WTC11 (cell line): ENCODE measurements at regions not wholly inside any gene's neighbourhood (a gene's known extent, or its start where the extent isn't known, plus 50 kb on each side); places are given as distances from the start of the nearest gene placed in this dataset.

Experiments used
- ATAC-seq: fragments of 200-7000 bp; cut with Tn5 transposase; 2 replicates; pipeline ENCODE4 v1.10.0; 2021; ENCODE audit warnings: mild to moderate bottlenecking, moderate library complexity
- CTCF ChIA-PET: fragments of 300-600 bp; sonication (Branson Sonifier 250); formaldehyde crosslinking; loops from one replicate; lab custom pipeline; 2021; ENCODE audit warnings: antibody characterized with exemption; lab: Charles Lee
- POLR2A ChIA-PET: fragments of 350-600 bp; sonication (Branson Sonifier 250); formaldehyde crosslinking; loops from one replicate; lab custom pipeline; 2021; ENCODE audit warnings: antibody characterized with exemption; lab: Charles Lee
- DNase-seq: peaks from one replicate; pipeline ENCODE4 v3.0.0; 2021; ENCODE audit warnings: low spot score
- H3K27ac Mint-ChIP-seq: 2 replicates; pipeline ENCODE4 v1.8.0; 2021; ENCODE audit warnings: mixed read lengths
- H3K27me3 Mint-ChIP-seq: 2 replicates; pipeline ENCODE4 v1.8.0; 2021; ENCODE audit warnings: low read depth, mild to moderate bottlenecking, moderate library complexity, mixed read lengths
- H3K36me3 Mint-ChIP-seq: 2 replicates; pipeline ENCODE4 v1.8.0; 2021; ENCODE audit warnings: mixed read lengths
- H3K4me1 Mint-ChIP-seq: 2 replicates; pipeline ENCODE4 v1.8.0; 2022; ENCODE audit warnings: mixed read lengths
- H3K4me3 Mint-ChIP-seq: 2 replicates; pipeline ENCODE4 v1.8.0; 2021; ENCODE audit warnings: mild to moderate bottlenecking, moderate library complexity, mixed read lengths
- H3K9me3 Mint-ChIP-seq: 2 replicates; pipeline ENCODE4 v1.8.0; 2021; ENCODE audit warnings: mixed read lengths
- ETV6 ChIP-seq: sonication (generic); formaldehyde crosslinking; IDR thresholded peaks from 2 replicates; pipeline ENCODE4 v1.8.1; 2022; ENCODE audit warnings: mild to moderate bottlenecking, missing genetic modification reagents
- FOXK1 ChIP-seq: sonication (generic); formaldehyde crosslinking; IDR thresholded peaks from 2 replicates; pipeline ENCODE4 v1.8.0; 2022; ENCODE audit warnings: mild to moderate bottlenecking, moderate library complexity, missing genetic modification reagents
- FOXP1 ChIP-seq: sonication (generic); formaldehyde crosslinking; IDR thresholded peaks from 2 replicates; pipeline ENCODE4 v1.8.0; 2022; ENCODE audit warnings: missing genetic modification reagents, mild to moderate bottlenecking, moderate library complexity, borderline replicate concordance
- JAZF1 ChIP-seq: fragments of 250-450 bp; sonication (Bioruptor Pico); IDR thresholded peaks from 2 replicates; pipeline ENCODE4 v1.9.0; 2021; ENCODE audit warnings: moderate library complexity, mild to moderate bottlenecking, inconsistent platforms
- JUN ChIP-seq: sonication (generic); formaldehyde crosslinking; IDR thresholded peaks from 2 replicates; pipeline ENCODE4 v1.8.0; 2023; ENCODE audit warnings: mild to moderate bottlenecking, missing genetic modification reagents
- TEAD1 ChIP-seq: sonication (generic); formaldehyde crosslinking; IDR thresholded peaks from 2 replicates; pipeline ENCODE4 v1.8.0; 2022; ENCODE audit warnings: mild to moderate bottlenecking, missing genetic modification reagents
- TP53 ChIP-seq: sonication (generic); formaldehyde crosslinking; IDR thresholded peaks from 2 replicates; pipeline ENCODE4 v1.8.1; 2023; ENCODE audit warnings: mild to moderate bottlenecking, missing genetic modification reagents
- USF2 ChIP-seq: sonication (generic); formaldehyde crosslinking; IDR thresholded peaks from 2 replicates; pipeline ENCODE4 v1.8.1; 2023; ENCODE audit warnings: mild to moderate bottlenecking, missing genetic modification reagents, moderate library complexity
- ZBTB21 ChIP-seq: sonication (generic); formaldehyde crosslinking; IDR thresholded peaks from 2 replicates; pipeline ENCODE4 v1.8.1; 2023; ENCODE audit warnings: mild to moderate bottlenecking, missing genetic modification reagents, borderline replicate concordance
- ZNF232 ChIP-seq: sonication (generic); formaldehyde crosslinking; IDR thresholded peaks from 2 replicates; pipeline ENCODE4 v1.8.0; 2022; ENCODE audit warnings: mild to moderate bottlenecking, missing genetic modification reagents
- ZNF317 ChIP-seq: sonication (generic); formaldehyde crosslinking; IDR thresholded peaks from 2 replicates; pipeline ENCODE4 v1.8.1; 2023; ENCODE audit warnings: low read depth, mild to moderate bottlenecking, moderate library complexity, missing genetic modification reagents, borderline replicate concordance
- ZNF416 ChIP-seq: fragments of 250-450 bp; sonication (Bioruptor Pico); IDR thresholded peaks from 2 replicates; pipeline ENCODE4 v1.9.0; 2021; ENCODE audit warnings: mild to moderate bottlenecking, inconsistent platforms
- ZNF532 ChIP-seq: fragments of 250-450 bp; sonication (Bioruptor Pico); IDR thresholded peaks from 2 replicates; pipeline ENCODE4 v1.9.0; 2021; ENCODE audit warnings: mild to moderate bottlenecking, borderline replicate concordance
- TF ChIP-seq, protein P1 (sequence below): fragments of 250-450 bp; sonication (Bioruptor Pico); IDR thresholded peaks from 2 replicates; pipeline ENCODE4 v2.1.2; 2022; ENCODE audit warnings: mild to moderate bottlenecking, moderate library complexity
- TF ChIP-seq, protein P2 (sequence below): sonication (generic); formaldehyde crosslinking; IDR thresholded peaks from 2 replicates; pipeline ENCODE4 v1.8.1; 2022; ENCODE audit warnings: low read depth, mild to moderate bottlenecking, moderate library complexity, missing genetic modification reagents, borderline replicate concordance
- TF ChIP-seq, protein P3 (sequence below): sonication (generic); formaldehyde crosslinking; IDR thresholded peaks from 2 replicates; pipeline ENCODE4 v1.8.0; 2022; ENCODE audit warnings: mild to moderate bottlenecking, missing genetic modification reagents
- TF ChIP-seq, protein P4 (sequence below): sonication (generic); formaldehyde crosslinking; IDR thresholded peaks from 2 replicates; pipeline ENCODE4 v1.8.0; 2023; ENCODE audit warnings: mild to moderate bottlenecking, missing genetic modification reagents

GRCh38 chr20:51312480-51312783, 230.1 kb downstream of the NFATC2 start (continued):
- TF ChIP-seq ZNF532 (CRISPR knock-in tag) (no peak), TP53 (CRISPR knock-in tag) (no peak), ZNF232 (CRISPR knock-in tag) (no peak)
- TF ChIP-seq, all 79 proteins: peak for 1

DNA sequence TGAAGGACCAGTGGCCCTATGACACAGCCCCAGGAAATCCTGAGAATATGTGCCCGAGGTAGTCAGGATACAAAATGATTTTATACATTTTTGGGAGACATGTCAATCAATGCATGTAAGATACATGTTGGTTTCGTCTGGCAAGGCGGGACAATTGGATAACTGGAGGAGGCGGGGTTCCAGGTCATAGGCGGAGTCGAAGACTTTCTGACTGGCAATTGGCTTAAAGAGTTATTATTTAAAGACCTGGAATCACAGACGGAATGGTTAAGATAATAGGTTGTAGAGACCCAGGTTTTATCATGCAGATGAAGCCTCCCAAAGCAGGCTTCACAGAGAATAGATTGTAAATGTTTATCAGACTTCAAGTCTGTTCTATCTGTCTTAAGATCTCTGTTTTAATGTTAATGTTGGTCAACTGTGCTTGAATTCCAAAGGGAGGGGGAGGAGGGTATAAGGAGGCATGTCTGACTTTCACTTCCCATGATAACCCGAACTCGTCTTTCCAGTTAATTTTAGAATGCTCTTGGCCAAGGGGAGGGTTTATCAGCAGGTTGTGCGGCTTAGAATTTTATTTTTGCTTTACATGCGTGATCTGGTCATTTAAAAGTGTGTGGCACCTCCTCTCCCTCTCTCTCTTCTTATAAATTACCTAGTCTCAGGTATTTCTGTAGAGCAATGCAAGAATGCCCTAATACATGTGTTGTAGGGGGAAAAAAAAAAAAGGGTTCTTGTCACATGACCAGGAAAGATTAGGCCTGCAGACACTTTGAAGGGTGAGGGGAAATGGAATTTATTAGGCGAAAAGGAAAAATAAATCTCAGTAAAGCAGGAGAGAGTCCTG, 230.7 kb downstream of the NFATC2 start:
- no peak for TF ChIP-seq FOXP1 (CRISPR knock-in tag)
- TF ChIP-seq ZBTB21 (CRISPR knock-in tag) = no peak
- TF ChIP-seq USF2 (CRISPR knock-in tag) = peak; percentile 60; the same call in 1 of the 2 replicates
- no peak for TF ChIP-seq JAZF1 (CRISPR knock-in tag)
- TF ChIP-seq, protein P1, sequence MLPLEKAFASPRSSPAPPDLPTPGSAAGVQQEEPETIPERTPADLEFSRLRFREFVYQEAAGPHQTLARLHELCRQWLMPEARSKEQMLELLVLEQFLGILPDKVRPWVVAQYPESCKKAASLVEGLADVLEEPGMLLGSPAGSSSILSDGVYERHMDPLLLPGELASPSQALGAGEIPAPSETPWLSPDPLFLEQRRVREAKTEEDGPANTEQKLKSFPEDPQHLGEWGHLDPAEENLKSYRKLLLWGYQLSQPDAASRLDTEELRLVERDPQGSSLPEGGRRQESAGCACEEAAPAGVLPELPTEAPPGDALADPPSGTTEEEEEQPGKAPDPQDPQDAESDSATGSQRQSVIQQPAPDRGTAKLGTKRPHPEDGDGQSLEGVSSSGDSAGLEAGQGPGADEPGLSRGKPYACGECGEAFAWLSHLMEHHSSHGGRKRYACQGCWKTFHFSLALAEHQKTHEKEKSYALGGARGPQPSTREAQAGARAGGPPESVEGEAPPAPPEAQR (CRISPR knock-in tag) = no peak
- TF ChIP-seq, protein P2, sequence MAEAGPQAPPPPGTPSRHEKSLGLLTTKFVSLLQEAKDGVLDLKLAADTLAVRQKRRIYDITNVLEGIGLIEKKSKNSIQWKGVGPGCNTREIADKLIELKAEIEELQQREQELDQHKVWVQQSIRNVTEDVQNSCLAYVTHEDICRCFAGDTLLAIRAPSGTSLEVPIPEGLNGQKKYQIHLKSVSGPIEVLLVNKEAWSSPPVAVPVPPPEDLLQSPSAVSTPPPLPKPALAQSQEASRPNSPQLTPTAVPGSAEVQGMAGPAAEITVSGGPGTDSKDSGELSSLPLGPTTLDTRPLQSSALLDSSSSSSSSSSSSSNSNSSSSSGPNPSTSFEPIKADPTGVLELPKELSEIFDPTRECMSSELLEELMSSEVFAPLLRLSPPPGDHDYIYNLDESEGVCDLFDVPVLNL = no peak
- peak; percentile 57; the same call in 1 of the 2 replicates for TF ChIP-seq TEAD1 (CRISPR knock-in tag)
- no peak for TF ChIP-seq ZNF416 (CRISPR knock-in tag)
- no peak for TF ChIP-seq ZNF532 (CRISPR knock-in tag)
- no peak for TF ChIP-seq ZNF317 (CRISPR knock-in tag)
- TF ChIP-seq, protein P3, sequence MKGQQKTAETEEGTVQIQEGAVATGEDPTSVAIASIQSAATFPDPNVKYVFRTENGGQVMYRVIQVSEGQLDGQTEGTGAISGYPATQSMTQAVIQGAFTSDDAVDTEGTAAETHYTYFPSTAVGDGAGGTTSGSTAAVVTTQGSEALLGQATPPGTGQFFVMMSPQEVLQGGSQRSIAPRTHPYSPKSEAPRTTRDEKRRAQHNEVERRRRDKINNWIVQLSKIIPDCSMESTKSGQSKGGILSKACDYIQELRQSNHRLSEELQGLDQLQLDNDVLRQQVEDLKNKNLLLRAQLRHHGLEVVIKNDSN = peak; percentile 63; the same call in 1 of the 2 replicates
- TF ChIP-seq, protein P4, sequence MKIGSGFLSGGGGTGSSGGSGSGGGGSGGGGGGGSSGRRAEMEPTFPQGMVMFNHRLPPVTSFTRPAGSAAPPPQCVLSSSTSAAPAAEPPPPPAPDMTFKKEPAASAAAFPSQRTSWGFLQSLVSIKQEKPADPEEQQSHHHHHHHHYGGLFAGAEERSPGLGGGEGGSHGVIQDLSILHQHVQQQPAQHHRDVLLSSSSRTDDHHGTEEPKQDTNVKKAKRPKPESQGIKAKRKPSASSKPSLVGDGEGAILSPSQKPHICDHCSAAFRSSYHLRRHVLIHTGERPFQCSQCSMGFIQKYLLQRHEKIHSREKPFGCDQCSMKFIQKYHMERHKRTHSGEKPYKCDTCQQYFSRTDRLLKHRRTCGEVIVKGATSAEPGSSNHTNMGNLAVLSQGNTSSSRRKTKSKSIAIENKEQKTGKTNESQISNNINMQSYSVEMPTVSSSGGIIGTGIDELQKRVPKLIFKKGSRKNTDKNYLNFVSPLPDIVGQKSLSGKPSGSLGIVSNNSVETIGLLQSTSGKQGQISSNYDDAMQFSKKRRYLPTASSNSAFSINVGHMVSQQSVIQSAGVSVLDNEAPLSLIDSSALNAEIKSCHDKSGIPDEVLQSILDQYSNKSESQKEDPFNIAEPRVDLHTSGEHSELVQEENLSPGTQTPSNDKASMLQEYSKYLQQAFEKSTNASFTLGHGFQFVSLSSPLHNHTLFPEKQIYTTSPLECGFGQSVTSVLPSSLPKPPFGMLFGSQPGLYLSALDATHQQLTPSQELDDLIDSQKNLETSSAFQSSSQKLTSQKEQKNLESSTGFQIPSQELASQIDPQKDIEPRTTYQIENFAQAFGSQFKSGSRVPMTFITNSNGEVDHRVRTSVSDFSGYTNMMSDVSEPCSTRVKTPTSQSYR = no peak
- TF ChIP-seq JUN (CRISPR knock-in tag) = no peak
- peak; percentile 49; the same call in 1 of the 2 replicates for TF ChIP-seq ETV6
- no peak for TF ChIP-seq FOXK1
- H3K4me3 Mint-ChIP-seq = peak overlapping the region; percentile 48

More for the DNA sequence above, 230.7 kb downstream of the NFATC2 start:
- ATAC-seq (peak; percentile 84), DNase-seq (peak; percentile 49)
- ChIA-PET CTCF (interaction anchor here (1.0 to 7.6 kb wide), 4 partner anchors 11 to 324 kb away, joined by 5 to 66 read pairs (median 9); no protein-coding TSS in a partner anchor), POLR2A (no interaction called here)
- Mint-ChIP-seq H3K9me3 (peaks cover 31% of the 10 kb centered on the region), H3K27me3 (peaks cover 66% of the 10 kb centered on the region), H3K4me1 (peaks cover 51% of the 10 kb centered on the region), H3K27ac (peak overlapping the region; percentile 80), H3K36me3 (peaks cover 22% of the 10 kb centered on the region)
